HG02852 (cell line): ENCODE measurements at regions not wholly inside any gene's neighbourhood (a gene's known extent, or its start where the extent isn't known, plus 50 kb on each side); places are given as distances from the start of the nearest gene placed in this dataset.

Experiments used
- ATAC-seq: cut with Tn5 transposase; IDR thresholded peaks from one replicate; pipeline ENCODE4 v1.9.1; 2021; ENCODE audit warnings: mild to moderate bottlenecking, moderate library complexity; ENCODE audit not compliant: unreplicated experiment

DNA sequence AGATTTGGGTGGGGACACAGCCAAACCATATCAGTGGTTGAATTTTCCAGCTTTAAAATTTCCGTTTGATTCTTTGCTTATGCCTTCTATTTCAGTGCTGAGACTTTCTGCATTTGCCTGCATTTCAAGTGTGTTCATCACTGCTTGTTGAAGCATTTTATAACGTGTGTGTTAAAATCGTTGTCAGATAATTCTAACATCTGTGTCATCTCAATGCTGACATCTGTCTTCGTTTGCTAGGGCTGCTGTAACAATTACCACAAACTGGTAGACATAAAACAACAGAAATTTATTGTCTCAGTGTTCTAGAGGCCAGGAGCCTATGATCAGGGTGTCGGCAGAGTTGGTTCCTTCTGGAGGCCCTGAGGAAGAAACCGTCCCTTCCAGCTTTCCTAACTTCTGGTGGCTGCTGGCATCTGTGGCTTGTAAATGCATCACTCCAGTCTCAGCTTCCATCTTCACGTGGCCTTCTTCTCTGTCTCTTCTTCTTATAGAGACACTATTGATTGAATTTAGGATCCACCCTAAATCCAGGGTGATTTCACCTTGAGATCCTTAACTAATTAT, 71.1 kb upstream of the SDK1 start:
- no peak for ATAC-seq

GRCh38 chr7:3230908-3231307, 70.1 kb upstream of the SDK1 start:
- ATAC-seq = no peak

DNA sequence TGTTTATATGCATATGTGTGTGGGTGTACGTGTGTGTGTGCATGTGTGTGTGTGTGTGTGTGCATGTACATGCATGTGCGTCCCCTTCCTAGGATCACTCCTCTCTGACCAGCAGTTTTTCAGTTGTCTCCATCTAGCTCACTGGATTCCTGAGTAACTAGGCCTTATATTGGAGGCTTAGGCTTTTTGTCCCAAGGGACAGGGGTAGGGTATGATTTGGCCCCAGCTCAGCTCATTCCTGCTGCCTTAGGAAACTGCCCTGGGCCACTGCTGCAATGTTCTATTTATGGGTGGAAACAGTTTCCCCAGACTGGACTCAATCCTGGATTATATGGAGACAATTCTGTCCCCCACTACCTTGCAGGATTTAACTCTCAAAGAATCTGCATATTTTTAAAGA, 68.8 kb upstream of the SDK1 start:
- ATAC-seq = no peak

GRCh38 chr7:3233301-3233700, 67.8 kb upstream of the SDK1 start:
- ATAC-seq = no peak

GRCh38 chr7:3234051-3234450, 67.0 kb upstream of the SDK1 start:
- ATAC-seq = no peak

- ATAC-seq = no peak
These were observed 66.2 kb upstream of the SDK1 start for GRCh38 chr7:3234851-3235250.

GRCh38 chr7:3235322-3235721, 65.7 kb upstream of the SDK1 start:
- no peak for ATAC-seq

DNA sequence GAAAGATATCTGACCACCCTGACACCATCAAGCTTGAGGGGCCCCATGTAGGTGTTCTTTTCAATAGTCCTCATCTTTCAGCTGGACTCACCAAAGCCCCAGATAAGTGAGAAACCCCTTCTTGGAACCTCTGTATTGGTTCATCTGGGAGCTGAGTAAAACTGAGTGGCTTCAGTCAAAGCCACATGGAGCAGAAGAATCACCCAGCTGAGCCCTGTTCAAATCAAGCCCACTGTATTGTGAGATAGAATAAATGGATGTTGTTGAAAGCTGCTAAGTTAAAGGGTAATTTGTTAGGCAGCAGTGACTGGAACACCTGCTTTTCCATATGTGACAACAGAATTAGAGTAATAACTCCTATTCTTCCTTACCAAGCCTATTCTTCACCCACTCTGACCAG, 64.8 kb upstream of the SDK1 start:
- ATAC-seq = no peak

DNA sequence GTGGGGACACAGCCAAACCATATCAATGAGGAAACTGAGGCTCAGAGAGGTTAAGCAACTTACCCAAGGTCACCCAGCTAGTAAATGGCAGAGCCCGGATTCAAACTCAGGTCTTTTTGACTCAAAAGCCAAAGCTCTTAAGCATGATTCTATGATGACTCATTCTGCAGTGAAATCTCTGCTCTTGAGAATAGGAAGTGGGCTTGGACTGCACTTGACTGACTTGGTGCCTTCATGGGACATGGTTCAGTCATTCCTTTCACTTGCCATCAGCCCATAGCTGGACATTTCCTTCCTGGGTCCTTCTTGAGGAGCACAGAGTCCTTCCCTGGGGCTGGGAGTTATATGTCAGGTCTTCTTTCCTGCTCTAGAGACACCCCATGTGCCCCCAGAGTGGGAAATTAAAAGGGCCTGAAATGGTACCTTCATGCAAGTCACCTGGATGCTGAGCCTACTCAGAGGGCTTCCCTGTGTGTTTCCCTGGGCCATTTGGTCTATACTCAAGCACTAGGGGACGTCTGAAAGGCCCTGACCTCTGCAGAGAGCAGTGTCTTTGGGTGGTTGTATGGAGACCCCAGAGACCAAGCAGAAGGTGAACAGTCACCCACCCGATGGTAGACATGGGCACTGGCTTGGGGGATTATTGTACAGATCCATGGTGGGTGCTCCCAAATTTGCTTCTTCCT, 62.4 kb upstream of the SDK1 start:
- no peak for ATAC-seq

DNA sequence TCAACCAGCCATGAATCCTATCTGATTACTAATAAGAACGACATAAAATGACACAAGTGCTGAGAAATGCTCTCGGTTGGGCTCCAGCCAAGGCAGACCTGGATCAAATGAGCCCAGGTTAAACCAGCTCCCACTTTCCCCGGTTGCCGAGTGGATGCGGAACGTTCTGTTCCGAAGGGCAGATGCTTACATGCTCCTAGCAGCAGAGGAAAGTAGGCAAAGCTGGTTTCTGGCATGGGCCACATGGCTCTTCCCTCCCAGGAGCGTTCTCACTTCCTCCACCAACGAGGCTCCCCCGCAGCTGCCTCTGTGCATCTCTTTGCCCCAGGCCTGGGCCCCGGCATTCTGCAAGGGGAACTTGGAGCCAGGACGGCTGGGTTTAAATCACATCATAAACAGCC, 61.8 kb upstream of the SDK1 start:
- ATAC-seq = no peak

GRCh38 chr7:3240826-3241430, 60.1 kb upstream of the SDK1 start:
- ATAC-seq = no peak

GRCh38 chr7:3241686-3242258, 59.3 kb upstream of the SDK1 start:
- ATAC-seq = no peak

DNA sequence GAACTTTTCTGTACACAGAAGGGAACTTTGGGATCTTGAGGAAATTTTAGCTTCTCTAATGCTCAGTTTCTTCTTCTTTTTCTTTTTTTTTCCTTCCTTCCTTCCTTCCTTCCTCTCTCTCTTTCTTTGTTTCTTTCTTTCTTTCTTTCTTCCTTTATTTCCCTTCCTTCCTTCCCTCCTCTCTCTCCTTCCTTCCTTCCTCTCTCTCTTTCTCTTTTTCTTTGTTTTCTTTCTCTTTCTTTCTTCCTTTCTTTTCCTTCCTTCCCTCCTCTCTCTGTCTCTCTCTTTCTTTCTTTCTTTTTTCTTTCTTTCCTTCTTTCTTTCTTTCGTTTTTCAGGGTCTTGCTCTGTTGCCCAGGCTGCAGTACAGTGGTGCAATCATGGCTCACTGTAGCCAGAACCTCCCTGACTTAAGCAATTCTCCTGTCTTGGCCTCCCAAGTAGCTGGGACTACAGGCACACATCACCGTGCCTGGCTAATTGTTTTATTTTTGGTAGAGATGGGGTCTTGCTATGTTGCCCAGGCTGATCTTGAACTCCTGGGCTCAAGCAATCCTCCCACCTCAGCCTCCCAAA, 58.6 kb upstream of the SDK1 start:
- no peak for ATAC-seq

GRCh38 chr7:3243256-3243655, 57.8 kb upstream of the SDK1 start:
- no peak for ATAC-seq

DNA sequence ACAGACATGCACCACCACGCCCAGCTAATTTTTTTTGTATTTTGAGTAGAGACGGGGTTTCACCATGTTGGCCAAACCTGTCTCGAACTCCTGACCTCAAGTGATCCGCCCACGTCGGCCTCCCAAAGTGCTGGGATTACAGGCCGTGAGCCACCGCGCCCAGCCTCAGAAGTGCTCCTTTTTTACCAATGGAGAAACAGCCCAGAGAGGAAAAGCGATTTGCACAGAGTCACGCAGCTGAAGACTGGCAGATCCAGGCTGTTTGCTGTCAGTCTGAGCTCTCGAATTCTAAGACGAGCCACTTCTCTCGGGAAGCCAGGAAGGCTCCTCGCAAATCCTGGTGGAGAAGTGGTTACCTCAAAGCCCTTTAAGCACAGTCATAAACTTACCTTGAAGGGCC, 57.4 kb upstream of the SDK1 start:
- ATAC-seq = no peak

DNA sequence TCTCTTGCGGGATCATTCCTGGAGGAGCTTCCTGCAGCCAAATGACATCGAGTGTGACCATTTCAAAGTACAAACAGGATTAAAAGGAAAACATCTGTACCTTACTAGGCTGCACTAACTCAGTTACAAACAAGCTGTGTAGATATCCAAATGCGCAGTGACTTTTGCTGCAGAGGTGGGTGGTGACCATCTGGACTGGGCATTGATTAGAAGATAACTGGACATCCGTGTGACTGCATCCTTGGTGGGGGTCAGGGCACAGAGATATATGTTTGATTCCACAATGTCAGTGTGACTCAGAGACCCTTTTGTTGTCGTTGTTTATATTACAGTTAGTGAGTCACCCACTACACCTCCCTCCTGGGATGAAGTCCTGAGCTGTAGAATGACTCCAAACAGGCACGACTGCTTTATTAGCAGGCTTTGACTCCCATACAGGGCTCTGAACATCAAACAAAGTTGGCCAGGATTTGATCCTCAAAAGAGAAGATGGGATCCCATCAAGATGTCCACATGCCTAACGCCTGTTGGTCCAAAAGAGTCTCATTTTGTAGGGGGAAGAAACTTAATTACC, 56.7 kb upstream of the SDK1 start:
- no peak for ATAC-seq

- ATAC-seq = no peak
These were observed 56.0 kb upstream of the SDK1 start for GRCh38 chr7:3245077-3245476.

- no peak for ATAC-seq
These were observed 55.3 kb upstream of the SDK1 start for GRCh38 chr7:3245721-3246120.

DNA sequence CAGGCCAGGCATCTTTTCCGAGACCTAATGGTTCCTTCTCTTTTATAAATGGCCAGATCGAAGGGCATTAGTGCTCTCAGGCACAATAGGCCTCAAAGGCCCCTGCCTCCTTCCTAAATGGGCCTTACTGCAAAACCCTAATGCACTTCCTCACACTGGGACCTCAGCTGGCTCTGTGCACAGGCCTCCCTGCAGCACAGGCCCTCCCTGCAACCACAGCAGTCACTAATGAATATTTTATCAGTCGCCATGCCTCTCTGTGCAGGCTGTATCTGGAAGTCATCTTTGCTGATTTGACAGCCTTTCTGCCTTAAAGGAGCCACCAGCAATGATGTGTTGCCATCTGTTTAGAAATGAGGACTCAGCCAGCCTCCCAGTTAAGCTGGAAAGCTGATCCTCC, 54.9 kb upstream of the SDK1 start:
- no peak for ATAC-seq

GRCh38 chr7:3246651-3247050, 54.4 kb upstream of the SDK1 start:
- no peak for ATAC-seq

GRCh38 chr7:3250725-3251124, 50.3 kb upstream of the SDK1 start:
- ATAC-seq = no peak
